ENCODE measurements at regions not wholly inside any gene's neighbourhood (a gene's known extent, or its start where the extent isn't known, plus 50 kb on each side); places are given as distances from the start of the nearest gene placed in this dataset.
"Not testable (repeated sequence)": the region's sequence is repeated elsewhere in the genome, so short reads cannot be mapped to it uniquely, and the experiment has no call there.

DNA sequence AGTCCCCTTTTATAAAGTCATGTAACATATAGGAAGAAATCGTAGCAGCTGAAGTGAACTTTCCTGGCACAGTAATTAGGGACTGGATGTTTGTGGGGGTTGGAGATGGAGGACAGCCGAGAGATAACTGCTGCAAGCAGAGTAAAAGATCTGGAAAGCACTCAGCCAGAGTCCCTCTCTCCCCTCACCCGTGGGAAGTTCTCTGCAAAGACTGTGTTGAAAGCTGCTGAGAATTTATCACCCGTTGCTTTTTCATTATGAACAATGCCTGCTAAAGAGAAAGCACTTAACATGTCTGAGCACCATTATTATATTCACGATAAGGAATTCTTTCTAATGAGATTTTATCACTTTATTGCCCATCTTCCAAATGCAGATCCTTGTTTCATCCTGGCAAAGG is 248.8 kb downstream of the SHOX2 start:
- no peak for TF ChIP-seq CTCF (IDR thresholded peaks at IDR 0.05)
- intact Hi-C loops (cut with DNase I), result no loop called here
- Histone ChIP-seq H3K4me1 (no peaks in the 10 kb centered on the region), H3K27me3 (ENCODE audit: low read depth) (no peaks in the 10 kb centered on the region), H3K4me3 (no peak overlapping the region), H3K36me3 (no peaks in the 10 kb centered on the region), H3K9me3 (no peaks in the 10 kb centered on the region), H3K27ac (no peak overlapping the region)
- no peak for DNase-seq
- no peak for ATAC-seq

GRCh38 chr3:157856078-157856939 is 249.9 kb downstream of the SHOX2 start:
- no peak for DNase-seq
- Histone ChIP-seq H3K4me1 (no peaks in the 10 kb centered on the region), H3K9me3 (no peaks in the 10 kb centered on the region), H3K27ac (no peak overlapping the region), H3K4me3 (no peak overlapping the region), H3K27me3 (ENCODE audit: low read depth) (no peaks in the 10 kb centered on the region), H3K36me3 (no peaks in the 10 kb centered on the region)
- no peak for ATAC-seq
- TF ChIP-seq CTCF (IDR thresholded peaks at IDR 0.05), result no peak
- intact Hi-C loops (cut with DNase I), result no loop called here

- intact Hi-C loops (cut with DNase I); H3K9me3 ChIP-seq; H3K4me1 ChIP-seq; H3K4me3 ChIP-seq; DNase-seq; H3K27ac ChIP-seq; ATAC-seq; H3K27me3 ChIP-seq (ENCODE audit: low read depth); H3K36me3 ChIP-seq: not testable (repeated sequence)
These were observed 260.4 kb downstream of the SHOX2 start for GRCh38 chr3:157845839-157846238.

- Histone ChIP-seq H3K36me3 (no peaks in the 10 kb centered on the region), H3K4me3 (no peak overlapping the region), H3K4me1 (no peaks in the 10 kb centered on the region), H3K9me3 (no peaks in the 10 kb centered on the region), H3K27me3 (ENCODE audit: low read depth) (no peaks in the 10 kb centered on the region), H3K27ac (no peak overlapping the region)
- intact Hi-C loops (cut with DNase I), result no loop called here
- no peak for TF ChIP-seq CTCF (IDR thresholded peaks at IDR 0.05)
- ATAC-seq (no peak), DNase-seq (no peak)
These were observed 261.2 kb downstream of the SHOX2 start for GRCh38 chr3:157844800-157845565.

- Histone ChIP-seq H3K4me3 (no peak overlapping the region), H3K36me3 (no peaks in the 10 kb centered on the region), H3K27me3 (ENCODE audit: low read depth) (no peaks in the 10 kb centered on the region), H3K9me3 (no peaks in the 10 kb centered on the region), H3K4me1 (no peaks in the 10 kb centered on the region), H3K27ac (no peak overlapping the region)
- no peak for ATAC-seq
- intact Hi-C loops (cut with DNase I), result no loop called here
- TF ChIP-seq CTCF (IDR thresholded peaks at IDR 0.05), result no peak
- no peak for DNase-seq
These were observed 262.0 kb downstream of the SHOX2 start for GRCh38 chr3:157844216-157844615.

DNA sequence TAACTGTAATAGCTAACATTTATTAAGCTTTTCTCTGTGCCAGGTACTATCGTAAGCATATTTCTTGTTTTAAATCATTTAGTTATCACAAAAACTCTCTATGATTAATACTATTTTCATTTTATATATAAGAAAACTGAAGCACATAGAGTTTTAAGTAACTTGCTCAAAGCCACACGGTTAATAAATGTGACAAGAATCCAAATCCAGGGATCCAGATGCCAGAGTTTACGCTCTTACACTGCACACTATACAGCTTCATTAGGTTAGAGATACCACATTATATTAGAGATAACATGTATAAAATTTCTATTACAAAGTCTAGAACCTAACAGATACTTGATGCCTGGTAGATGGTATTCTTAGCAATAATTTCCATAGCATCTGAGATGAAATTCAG is 265.2 kb downstream of the SHOX2 start:
- ATAC-seq, result no peak
- no peak for DNase-seq
- H3K4me1 ChIP-seq, result no peaks in the 10 kb centered on the region
- no peaks in the 10 kb centered on the region for H3K36me3 ChIP-seq
- H3K27me3 ChIP-seq (ENCODE audit: low read depth), result no peaks in the 10 kb centered on the region
- intact Hi-C loops (cut with DNase I), result no loop called here
- no peak for TF ChIP-seq CTCF (IDR thresholded peaks at IDR 0.05)
- H3K4me3 ChIP-seq, result no peak overlapping the region
- H3K27ac ChIP-seq, result no peak overlapping the region
- no peaks in the 10 kb centered on the region for H3K9me3 ChIP-seq
